Naive B cell (primary cell): ENCODE measurements at regions not wholly inside any gene's neighbourhood (a gene's known extent, or its start where the extent isn't known, plus 50 kb on each side); places are given as distances from the start of the nearest gene placed in this dataset.
"Not testable (repeated sequence)": the region's sequence is repeated elsewhere in the genome, so short reads cannot be mapped to it uniquely, and the experiment has no call there.

Source experiments
- ATAC-seq, 2 donors: fragments of 150-1000 bp; cut with Tn5 transposase; 2 replicates each; pipeline ENCODE4 v1.10.0; 2021; ENCODE audit warnings: low read depth in 2 of 2, mild to moderate bottlenecking in 2 of 2, moderate library complexity in 2 of 2
- DNase-seq: peaks from one replicate; pipeline ENCODE4 v3.0.0; 2022
- H3K27ac Mint-ChIP-seq, 6 donors: one replicate each; pipeline ENCODE4 v1.8.0; 2020 to 2022; ENCODE audit warnings: mild to moderate bottlenecking in 6 of 6, mixed read lengths in 6 of 6, moderate library complexity in 5 of 6, inconsistent platforms in 2 of 6
- H3K27me3 Mint-ChIP-seq, 3 donors: one replicate each; pipeline ENCODE4 v1.8.0; 2021 to 2022; ENCODE audit warnings: mixed read lengths in 3 of 3, mild to moderate bottlenecking in 1 of 3
- H3K36me3 Mint-ChIP-seq, 2 donors: one replicate each; pipeline ENCODE4 v1.8.0; 2020 to 2022; ENCODE audit warnings: mixed read lengths in 2 of 2, inconsistent platforms in 1 of 2, mild to moderate bottlenecking in 1 of 2
- H3K4me1 Mint-ChIP-seq, 3 donors: one replicate each; pipeline ENCODE4 v1.8.0; 2020 to 2022; ENCODE audit warnings: mixed read lengths in 3 of 3, inconsistent platforms in 1 of 3, mild to moderate bottlenecking in 1 of 3, moderate library complexity in 1 of 3
- H3K4me3 Mint-ChIP-seq, 8 donors: one replicate each; pipeline ENCODE4 v1.8.0; 2020 to 2022; ENCODE audit warnings: mild to moderate bottlenecking in 8 of 8, mixed read lengths in 8 of 8, moderate library complexity in 8 of 8, inconsistent platforms in 2 of 8
- H3K9me3 Mint-ChIP-seq, 7 donors: one replicate each; pipeline ENCODE4 v1.8.0; 2020 to 2022; ENCODE audit warnings: mixed read lengths in 7 of 7, mild to moderate bottlenecking in 5 of 7, inconsistent platforms in 2 of 7, moderate library complexity in 1 of 7

DNA sequence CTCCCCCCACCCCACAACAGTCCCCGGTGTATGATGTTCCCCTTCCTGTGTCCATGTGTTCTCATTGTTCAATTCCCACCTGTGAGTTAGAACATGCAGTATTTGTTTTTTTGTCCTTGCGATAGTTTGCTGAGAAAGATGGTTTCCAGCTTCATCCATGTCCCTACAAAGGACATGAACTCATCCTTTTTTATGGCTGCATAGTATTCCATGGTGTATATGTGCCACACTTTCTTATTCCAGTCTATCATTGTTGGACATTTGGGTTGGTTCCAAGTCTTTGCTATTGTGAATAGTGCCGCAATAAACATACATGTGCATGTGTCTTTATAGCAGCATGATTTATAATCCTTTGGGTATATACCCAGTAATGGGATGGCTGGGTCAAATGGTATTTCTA, 74.4 kb upstream of the CTNNA1 start:
- peaks cover 14 to 44% (median 17%) of the 10 kb centered on the region in 3 donors for H3K27me3 Mint-ChIP-seq
- peaks cover 0 to 17% of the 10 kb centered on the region in 2 donors for H3K36me3 Mint-ChIP-seq
- peaks cover 6 to 30% (median 19%) of the 10 kb centered on the region in 7 donors for H3K9me3 Mint-ChIP-seq
- not testable (repeated sequence) for H3K4me3 Mint-ChIP-seq, DNase-seq, H3K4me1 Mint-ChIP-seq, ATAC-seq, H3K27ac Mint-ChIP-seq

DNA sequence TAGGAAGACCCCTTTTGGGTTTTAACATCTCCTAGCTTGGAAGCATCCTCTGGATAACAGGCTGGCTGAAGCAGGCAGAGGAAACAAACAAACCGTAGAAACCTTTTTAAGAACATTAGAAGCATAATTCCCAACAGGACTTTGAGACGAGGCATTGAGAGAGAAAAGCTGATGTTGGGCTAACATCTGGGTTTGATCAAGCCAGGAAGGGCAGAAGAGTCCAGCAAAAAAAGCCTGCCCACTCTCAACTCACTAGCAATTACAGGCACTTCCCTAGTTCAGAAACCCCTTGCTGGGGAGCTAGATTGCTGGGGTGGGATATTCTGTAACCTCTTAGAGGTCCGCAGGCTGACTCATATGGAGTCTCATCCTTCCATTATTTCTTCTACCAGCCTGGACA, 75.4 kb upstream of the CTNNA1 start:
- Mint-ChIP-seq H3K36me3 (peaks cover 4 to 17% of the 10 kb centered on the region in 2 donors), H3K9me3 (peaks cover 5 to 22% (median 18%) of the 10 kb centered on the region in 7 donors), H3K4me3 (peak overlapping the region in 1 of 8 donors; percentile 15), H3K27me3 (peaks cover 14 to 34% (median 23%) of the 10 kb centered on the region in 3 donors), H3K27ac (no peak overlapping the region), H3K4me1 (no peaks in the 10 kb centered on the region)
- no peak for ATAC-seq
- DNase-seq, result no peak

DNA sequence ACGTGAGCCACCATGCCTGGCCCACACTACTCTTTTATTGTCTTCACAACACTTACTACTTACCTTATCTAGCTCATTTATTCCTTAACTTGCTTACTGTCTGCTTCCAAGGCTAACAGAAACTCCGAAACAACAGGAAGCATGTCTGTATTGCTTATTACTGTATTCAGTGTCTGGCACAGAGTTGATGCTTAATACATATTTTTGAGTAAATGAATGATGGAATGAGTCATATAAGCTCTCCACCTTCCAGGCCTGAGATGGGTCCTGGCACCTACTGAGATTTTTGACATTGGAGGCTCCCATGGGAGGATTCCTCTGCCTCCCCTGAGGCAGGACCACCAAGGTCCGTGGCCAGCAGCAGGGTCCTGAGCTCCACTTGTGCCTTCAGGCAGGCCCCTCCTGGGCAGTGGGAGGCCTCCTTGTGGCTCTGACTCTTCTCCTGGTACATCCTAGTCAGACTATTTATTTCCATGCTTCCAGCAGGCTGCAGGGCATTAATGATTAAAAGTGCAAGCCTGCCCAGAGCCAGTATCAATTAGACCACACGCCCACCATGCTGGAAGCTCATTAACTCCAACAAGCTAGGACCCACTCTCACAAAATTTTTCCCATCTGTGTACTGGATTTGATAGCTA, 76.5 kb upstream of the CTNNA1 start:
- ATAC-seq (no peak), DNase-seq (no peak)
- peaks cover 5 to 22% (median 18%) of the 10 kb centered on the region in 7 donors for H3K9me3 Mint-ChIP-seq
- H3K4me3 Mint-ChIP-seq, result no peak overlapping the region
- H3K36me3 Mint-ChIP-seq, result peaks cover 5 to 17% of the 10 kb centered on the region in 2 donors
- H3K27ac Mint-ChIP-seq, result no peak overlapping the region
- peaks cover 14 to 33% (median 27%) of the 10 kb centered on the region in 3 donors for H3K27me3 Mint-ChIP-seq
- no peaks in the 10 kb centered on the region for H3K4me1 Mint-ChIP-seq

DNA sequence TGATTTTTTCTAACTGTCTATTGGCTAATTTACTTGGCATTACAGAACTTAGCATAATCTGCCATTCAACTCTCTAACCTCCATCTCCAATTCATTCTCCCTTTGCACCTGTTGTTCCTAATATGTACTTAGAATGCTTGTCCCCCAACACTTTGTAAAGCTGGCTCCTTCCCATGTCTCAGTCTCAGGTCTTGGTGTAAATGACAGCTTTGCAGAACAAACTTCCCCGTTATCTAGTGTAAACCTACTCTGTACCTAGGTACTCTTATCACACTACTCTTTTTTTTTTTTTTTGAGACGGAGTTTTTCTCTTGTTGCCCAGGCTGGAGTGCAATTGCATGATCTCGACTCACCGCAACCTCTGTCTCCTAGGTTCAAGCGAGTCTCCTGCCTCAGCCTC, 77.2 kb upstream of the CTNNA1 start:
- no peaks in the 10 kb centered on the region for H3K4me1 Mint-ChIP-seq
- no peak for DNase-seq
- H3K9me3 Mint-ChIP-seq, result peaks cover 5 to 22% (median 18%) of the 10 kb centered on the region in 7 donors
- H3K4me3 Mint-ChIP-seq, result no peak overlapping the region
- no peak overlapping the region for H3K27ac Mint-ChIP-seq
- H3K27me3 Mint-ChIP-seq, result peaks cover 14 to 32% (median 27%) of the 10 kb centered on the region in 3 donors
- ATAC-seq, result no peak
- peaks cover 5 to 17% of the 10 kb centered on the region in 2 donors for H3K36me3 Mint-ChIP-seq

DNA sequence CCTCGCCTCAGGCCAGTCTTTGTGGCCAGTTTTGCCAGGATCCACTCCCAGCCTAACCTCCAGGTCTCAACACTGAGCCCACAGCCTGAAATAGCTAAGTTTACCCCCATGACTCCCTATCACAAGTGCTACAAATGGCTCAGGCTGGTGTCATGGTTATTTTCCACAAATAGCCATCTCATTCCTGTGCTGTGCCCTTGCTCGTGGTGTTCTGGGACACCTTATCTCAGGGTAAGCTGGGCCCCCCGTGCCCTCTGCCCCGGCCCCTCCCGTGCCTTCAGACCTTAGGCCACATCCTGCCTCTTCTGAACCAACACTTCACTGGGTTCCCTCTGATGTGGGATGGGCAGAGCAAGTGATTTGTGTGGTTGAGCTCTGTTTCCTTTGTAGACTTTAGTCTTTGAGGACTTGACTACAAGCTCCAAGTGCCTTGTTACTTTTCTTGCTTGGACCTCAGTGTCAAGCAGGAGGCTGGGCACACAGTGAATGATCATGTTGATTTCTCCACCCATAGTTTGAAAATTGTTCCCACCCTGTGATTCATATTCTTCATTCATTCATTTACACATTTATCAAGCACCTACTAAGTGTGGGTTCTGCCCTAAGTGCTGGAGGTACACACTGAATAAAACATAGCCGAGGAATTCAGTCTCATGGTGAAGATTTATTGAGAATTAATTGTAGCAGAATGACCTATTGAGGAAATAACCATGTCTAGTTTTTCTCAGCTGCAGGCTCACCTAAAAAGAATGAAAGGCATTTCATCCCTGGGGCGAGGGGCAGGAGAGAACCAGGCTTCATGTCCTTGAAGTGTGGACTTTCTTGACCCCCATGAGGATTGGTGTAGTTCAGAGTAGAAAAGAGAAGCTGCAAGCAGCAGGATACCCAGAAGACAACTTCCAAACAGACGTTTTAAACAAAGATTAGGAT, 84.5 kb upstream of the CTNNA1 start:
- H3K27me3 Mint-ChIP-seq, result peaks cover 27 to 53% (median 41%) of the 10 kb centered on the region in 3 donors
- H3K9me3 Mint-ChIP-seq, result peaks cover 0 to 4% (median 0%) of the 10 kb centered on the region in 7 donors
- DNase-seq (no peak), ATAC-seq (no peak)
- H3K27ac Mint-ChIP-seq, result no peak overlapping the region
- peaks cover 0 to 5% of the 10 kb centered on the region in 2 donors for H3K36me3 Mint-ChIP-seq
- peaks cover 8 to 14% (median 13%) of the 10 kb centered on the region in 3 donors for H3K4me1 Mint-ChIP-seq
- peak overlapping the region in 2 of 8 donors; percentile 2 to 32 for H3K4me3 Mint-ChIP-seq

DNA sequence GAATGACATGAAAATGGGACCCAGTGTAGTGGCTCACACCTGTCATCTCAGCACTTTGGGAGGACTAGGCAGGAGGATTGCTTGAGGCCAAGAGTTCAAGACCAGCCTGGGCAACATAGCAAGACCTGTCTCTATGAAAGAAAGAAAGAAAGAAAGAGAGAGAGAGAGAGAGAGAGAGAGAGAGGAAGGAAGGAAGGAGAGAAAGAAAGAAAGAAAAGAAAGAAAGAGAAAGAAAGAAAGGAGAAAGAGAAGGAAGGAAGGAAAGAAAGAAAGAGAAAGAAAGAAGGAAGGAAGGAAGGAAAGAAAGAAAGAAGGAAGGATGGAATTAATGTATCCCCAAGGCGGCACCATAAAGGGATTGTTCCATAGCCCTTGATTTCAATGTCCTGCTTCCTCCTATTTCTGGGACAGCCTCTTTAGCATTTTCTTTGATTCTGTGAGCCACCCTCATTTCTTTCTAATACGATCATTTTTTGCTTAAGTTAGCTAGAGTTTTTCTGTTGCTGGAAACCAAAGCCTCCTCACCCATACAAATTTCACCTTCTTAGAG, 85.4 kb upstream of the CTNNA1 start:
- H3K27me3 Mint-ChIP-seq, result peaks cover 25 to 53% (median 41%) of the 10 kb centered on the region in 3 donors
- not testable (repeated sequence) for H3K36me3 Mint-ChIP-seq

DNA sequence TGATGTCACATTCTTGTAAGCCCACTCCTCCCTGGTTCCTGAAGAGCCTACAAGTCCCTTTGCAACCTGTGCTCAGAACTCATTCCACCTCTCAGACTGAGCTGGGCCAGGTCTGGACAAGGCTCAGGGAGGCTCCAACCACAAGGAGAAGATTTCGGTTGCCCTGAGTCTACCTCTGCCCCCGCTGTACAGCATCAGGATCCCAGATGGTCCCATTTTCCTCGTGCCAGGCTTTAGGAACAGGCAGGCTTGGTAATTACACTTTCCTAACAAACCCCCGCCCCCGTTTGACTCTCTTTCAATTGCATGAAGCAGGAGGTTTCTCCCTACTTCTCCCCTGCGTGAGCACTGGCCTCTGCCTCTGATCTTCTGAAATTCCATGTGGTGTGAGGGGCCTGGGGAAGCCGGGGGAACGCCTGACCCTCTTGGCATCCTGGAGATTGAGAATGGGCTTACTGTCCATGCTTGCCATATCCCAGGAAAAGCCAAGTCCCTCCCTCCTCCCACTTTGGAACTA, 86.9 kb upstream of the CTNNA1 start:
- H3K4me3 Mint-ChIP-seq, result peak overlapping the region in 2 of 8 donors; percentile 30 to 57
- peak overlapping the region in 1 of 6 donors; percentile 78 for H3K27ac Mint-ChIP-seq

More for the DNA sequence above, 85.4 kb upstream of the CTNNA1 start:
- not testable (repeated sequence) for H3K4me3 Mint-ChIP-seq, H3K9me3 Mint-ChIP-seq, ATAC-seq, H3K27ac Mint-ChIP-seq, DNase-seq
- peaks cover 16 to 22% (median 21%) of the 10 kb centered on the region in 3 donors for H3K4me1 Mint-ChIP-seq

DNA sequence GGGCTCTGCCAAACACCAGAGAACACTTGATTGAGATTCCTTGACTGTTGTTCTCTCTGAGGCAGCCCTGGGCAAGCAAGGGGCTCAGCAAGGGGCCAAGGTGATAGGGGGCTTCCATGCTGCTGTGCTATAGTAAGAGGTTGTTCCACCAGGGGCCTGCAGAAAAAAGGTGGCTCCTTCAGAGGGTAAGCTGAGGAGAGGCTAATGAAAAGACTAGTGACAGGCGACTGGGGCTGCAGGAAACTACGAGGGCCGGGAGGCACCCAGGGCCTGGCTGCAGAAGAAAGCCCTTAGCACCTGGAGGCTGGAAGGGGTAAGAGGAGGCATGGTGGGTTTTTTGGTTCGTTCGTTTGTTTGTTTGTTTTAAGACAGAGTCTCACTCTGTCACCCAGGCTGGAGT, 88.0 kb upstream of the CTNNA1 start:
- H3K27ac Mint-ChIP-seq, result peak overlapping the region in 2 of 6 donors; percentile 47 to 63
- ATAC-seq (no peak), DNase-seq (no peak)
- no peaks in the 10 kb centered on the region for H3K36me3 Mint-ChIP-seq
- H3K27me3 Mint-ChIP-seq, result peaks cover 29 to 47% (median 41%) of the 10 kb centered on the region in 3 donors
- peak overlapping the region in 1 of 8 donors; percentile 5 for H3K4me3 Mint-ChIP-seq
- H3K9me3 Mint-ChIP-seq, result peaks cover 0 to 6% (median 1%) of the 10 kb centered on the region in 7 donors
- peaks cover 23 to 46% (median 41%) of the 10 kb centered on the region in 3 donors for H3K4me1 Mint-ChIP-seq

More for the DNA sequence above, 86.9 kb upstream of the CTNNA1 start:
- DNase-seq (no peak), ATAC-seq (no peak)
- H3K4me1 Mint-ChIP-seq, result peaks cover 23 to 38% (median 37%) of the 10 kb centered on the region in 3 donors
- H3K27me3 Mint-ChIP-seq, result peaks cover 25 to 47% (median 41%) of the 10 kb centered on the region in 3 donors
- peaks cover 0 to 6% (median 1%) of the 10 kb centered on the region in 7 donors for H3K9me3 Mint-ChIP-seq
- no peaks in the 10 kb centered on the region for H3K36me3 Mint-ChIP-seq

DNA sequence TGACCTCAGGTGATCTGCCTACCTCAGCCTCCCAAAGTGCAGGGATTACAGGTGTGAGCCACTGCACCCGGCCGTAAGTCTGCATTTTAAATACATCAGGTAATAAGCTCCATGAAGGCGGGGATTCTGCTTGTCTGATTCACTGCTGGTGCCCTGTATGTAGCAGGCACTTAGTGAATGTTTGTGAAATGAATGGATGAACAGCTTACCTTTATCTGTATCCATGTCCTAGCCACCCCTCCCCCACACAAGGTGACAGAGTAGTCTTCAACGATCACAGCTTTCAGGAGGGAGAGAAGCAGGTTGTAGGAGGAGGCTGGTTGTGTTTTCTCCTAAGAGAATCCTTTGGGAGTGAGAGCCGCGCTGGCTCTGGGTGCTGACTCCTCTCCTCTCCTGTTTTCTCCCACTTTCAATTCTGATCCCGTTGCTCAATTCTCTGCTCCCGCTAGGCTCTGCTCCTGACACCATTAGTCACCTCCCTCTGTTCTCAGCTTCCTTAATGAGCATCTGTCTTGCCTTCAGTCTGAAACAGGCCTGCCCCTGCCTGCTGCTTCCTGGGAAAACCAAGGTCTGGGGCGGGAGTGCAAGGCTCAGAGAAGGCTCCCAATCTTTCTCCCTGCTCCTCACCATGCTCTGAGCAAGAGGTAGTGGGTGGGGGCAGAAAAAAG, 88.8 kb upstream of the CTNNA1 start:
- peaks cover 34 to 45% (median 40%) of the 10 kb centered on the region in 3 donors for H3K27me3 Mint-ChIP-seq
- H3K4me1 Mint-ChIP-seq, result peaks cover 23 to 46% (median 41%) of the 10 kb centered on the region in 3 donors
- no peaks in the 10 kb centered on the region for H3K36me3 Mint-ChIP-seq
- ATAC-seq (no peak), DNase-seq (no peak)
- peak overlapping the region in 2 of 8 donors; percentile 18 to 69 for H3K4me3 Mint-ChIP-seq
- peaks cover 0 to 6% (median 1%) of the 10 kb centered on the region in 7 donors for H3K9me3 Mint-ChIP-seq
- H3K27ac Mint-ChIP-seq, result peak overlapping the region in 3 of 6 donors; percentile 19 to 90 (median 74)

DNA sequence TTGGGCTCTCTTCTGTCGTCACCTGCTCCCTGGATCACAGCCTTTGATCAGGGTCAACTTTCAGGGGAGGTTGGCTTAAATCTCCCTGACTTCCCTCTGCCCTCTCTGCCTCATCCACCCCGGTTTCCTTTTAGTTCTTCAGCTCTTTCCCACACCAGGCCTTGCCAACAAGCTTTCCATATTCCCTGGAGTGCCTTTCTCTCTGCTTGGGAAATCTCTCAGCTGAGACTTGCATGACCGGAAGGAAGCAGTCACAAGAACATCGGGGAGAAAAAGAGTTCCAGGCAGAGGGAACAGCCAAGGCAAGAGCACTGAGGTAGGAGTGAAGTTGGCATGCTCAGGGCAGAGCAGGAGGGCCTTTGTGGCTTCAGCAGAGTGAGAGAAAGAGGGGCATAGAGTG, 88.4 kb upstream of the HSPA9 start:
- ATAC-seq (no peak), DNase-seq (no peak)
- Mint-ChIP-seq H3K27me3 (peaks cover 30 to 39% (median 34%) of the 10 kb centered on the region in 3 donors), H3K27ac (peak overlapping the region in 4 of 6 donors; percentile 81 to 96 (median 94)), H3K36me3 (no peaks in the 10 kb centered on the region), H3K9me3 (peaks cover 0 to 6% (median 1%) of the 10 kb centered on the region in 7 donors), H3K4me3 (peak overlapping the region in 7 of 8 donors; percentile 8 to 88 (median 75)), H3K4me1 (peaks cover 23 to 46% (median 41%) of the 10 kb centered on the region in 3 donors)

DNA sequence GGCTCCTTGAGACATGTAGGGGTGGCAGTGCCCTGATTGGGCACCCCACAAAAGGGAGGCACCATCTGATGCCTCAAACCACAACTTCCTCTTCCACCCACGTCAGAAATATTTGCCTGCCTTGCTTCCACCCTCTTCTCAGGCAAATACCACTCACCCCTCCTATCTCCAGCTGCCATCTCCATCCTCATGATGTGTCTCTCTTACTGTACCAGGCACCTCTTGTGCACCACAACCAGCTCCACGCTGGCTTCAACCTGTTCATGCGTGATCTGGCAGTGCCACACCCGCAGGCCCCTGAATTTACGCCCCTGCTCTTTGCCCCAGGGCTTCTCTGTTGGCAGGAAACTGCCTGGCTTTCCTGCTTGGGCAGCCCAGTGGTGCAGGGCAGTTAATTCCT, 87.8 kb upstream of the HSPA9 start:
- ATAC-seq (peak; percentile 93 to 97), DNase-seq (peak; percentile 82)
- peaks cover 23 to 46% (median 41%) of the 10 kb centered on the region in 3 donors for H3K4me1 Mint-ChIP-seq
- peaks cover 31 to 34% (median 32%) of the 10 kb centered on the region in 3 donors for H3K27me3 Mint-ChIP-seq
- peak overlapping the region; percentile 8 to 96 (median 91) for H3K27ac Mint-ChIP-seq
- H3K36me3 Mint-ChIP-seq, result no peaks in the 10 kb centered on the region
- peaks cover 0 to 6% (median 1%) of the 10 kb centered on the region in 7 donors for H3K9me3 Mint-ChIP-seq
- peak overlapping the region; percentile 8 to 88 (median 75) for H3K4me3 Mint-ChIP-seq

DNA sequence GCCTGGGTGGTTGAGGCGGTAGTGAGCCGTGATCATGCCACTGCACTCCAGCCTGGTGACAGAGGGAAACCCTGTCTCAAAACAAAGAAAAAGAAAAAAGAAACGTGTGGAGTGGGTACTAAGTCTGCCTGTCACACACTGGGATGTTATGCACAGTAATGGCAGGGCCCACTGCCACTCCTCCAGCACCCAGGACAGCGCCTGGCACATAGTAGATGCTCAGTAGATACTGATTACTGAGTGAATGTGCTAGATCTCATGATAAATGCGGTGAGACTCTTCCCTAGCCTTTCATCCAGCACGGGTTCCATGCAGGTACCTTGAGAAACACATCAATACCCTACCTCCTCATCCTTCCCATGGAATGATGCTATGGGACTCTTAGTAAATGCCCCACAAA, 87.4 kb upstream of the HSPA9 start:
- no peaks in the 10 kb centered on the region for H3K36me3 Mint-ChIP-seq
- peaks cover 23 to 46% (median 41%) of the 10 kb centered on the region in 3 donors for H3K4me1 Mint-ChIP-seq
- peaks cover 0 to 6% (median 1%) of the 10 kb centered on the region in 7 donors for H3K9me3 Mint-ChIP-seq
- DNase-seq (no peak), ATAC-seq (peak; percentile 17 to 20)
- peaks cover 28 to 31% (median 30%) of the 10 kb centered on the region in 3 donors for H3K27me3 Mint-ChIP-seq
- peak overlapping the region; percentile 8 to 96 (median 91) for H3K27ac Mint-ChIP-seq
- H3K4me3 Mint-ChIP-seq, result peak overlapping the region in 6 of 8 donors; percentile 8 to 88 (median 75)
